H7 (cell line): ENCODE measurements at regions not wholly inside any gene's neighbourhood (a gene's known extent, or its start where the extent isn't known, plus 50 kb on each side); places are given as distances from the start of the nearest gene placed in this dataset.

Experiments
- DNase-seq: peaks from one replicate; pipeline ENCODE4 v3.0.0; 2012
- H3K27me3 ChIP-seq: 2 replicates; pipeline ENCODE4 v1.6.0; 2011; ENCODE audit warnings: mild to moderate bottlenecking, low read length; ENCODE audit not compliant: control insufficient read depth, insufficient read depth
- H3K36me3 ChIP-seq: replicated peaks from 2 replicates; pipeline ENCODE4 v1.5.1; 2011; ENCODE audit warnings: low read length; ENCODE audit not compliant: control insufficient read depth, insufficient read depth
- H3K4me3 ChIP-seq: 2 replicates; pipeline ENCODE4 v1.5.1; 2011; ENCODE audit warnings: low read depth, mild to moderate bottlenecking, control low read depth, low read length, moderate library complexity; ENCODE audit not compliant: insufficient read depth

GRCh38 chr3:24965706-24966385 is 462.2 kb upstream of the RARB start:
- H3K36me3 ChIP-seq: no peaks in the 10 kb centered on the region
- no peak for DNase-seq
- H3K27me3 ChIP-seq: peaks cover 5% of the 10 kb centered on the region; the same call in 1 of the 2 replicates
- no peak overlapping the region for H3K4me3 ChIP-seq

GRCh38 chr3:24968036-24968435 is 460.0 kb upstream of the RARB start:
- Histone ChIP-seq H3K4me3 (no peak overlapping the region), H3K36me3 (no peaks in the 10 kb centered on the region), H3K27me3 (peaks cover 5% of the 10 kb centered on the region; the same call in 1 of the 2 replicates)
- DNase-seq: no peak

GRCh38 chr3:24972491-24972890 is 455.6 kb upstream of the RARB start:
- H3K36me3 ChIP-seq: no peaks in the 10 kb centered on the region
- peaks cover under 1% of the 10 kb centered on the region; the same call in 1 of the 2 replicates for H3K27me3 ChIP-seq
- no peak for DNase-seq
- H3K4me3 ChIP-seq: no peak overlapping the region

GRCh38 chr3:24981309-24981708 is 446.8 kb upstream of the RARB start:
- Histone ChIP-seq H3K4me3 (no peak overlapping the region), H3K27me3 (no peaks in the 10 kb centered on the region), H3K36me3 (no peaks in the 10 kb centered on the region)
- DNase-seq: no peak

- no peak for DNase-seq
- Histone ChIP-seq H3K36me3 (no peaks in the 10 kb centered on the region), H3K27me3 (no peaks in the 10 kb centered on the region), H3K4me3 (no peak overlapping the region)
Measured at GRCh38 chr3:24981924-24982323, 446.1 kb upstream of the RARB start.

- Histone ChIP-seq H3K4me3 (no peak overlapping the region), H3K27me3 (no peaks in the 10 kb centered on the region), H3K36me3 (no peaks in the 10 kb centered on the region)
- DNase-seq: no peak
Measured at GRCh38 chr3:24985668-24986067, 442.4 kb upstream of the RARB start.

- no peaks in the 10 kb centered on the region for H3K36me3 ChIP-seq
- no peak overlapping the region for H3K4me3 ChIP-seq
- peak; percentile 3 for DNase-seq
- no peaks in the 10 kb centered on the region for H3K27me3 ChIP-seq
Measured at GRCh38 chr3:24986612-24987011, 441.5 kb upstream of the RARB start.

- DNase-seq: no peak
- no peaks in the 10 kb centered on the region for H3K36me3 ChIP-seq
- no peak overlapping the region for H3K4me3 ChIP-seq
Measured at GRCh38 chr3:24999357-24999756, 428.7 kb upstream of the RARB start.

GRCh38 chr3:25000971-25001591 is 427.0 kb upstream of the RARB start:
- H3K4me3 ChIP-seq: no peak overlapping the region
- H3K36me3 ChIP-seq: no peaks in the 10 kb centered on the region
- no peaks in the 10 kb centered on the region for H3K27me3 ChIP-seq
- DNase-seq: no peak

More at GRCh38 chr3:24999357-24999756, 428.7 kb upstream of the RARB start:
- no peaks in the 10 kb centered on the region for H3K27me3 ChIP-seq

- DNase-seq: no peak
- Histone ChIP-seq H3K36me3 (no peaks in the 10 kb centered on the region), H3K4me3 (no peak overlapping the region), H3K27me3 (no peaks in the 10 kb centered on the region)
Measured at GRCh38 chr3:25002052-25002451, 426.0 kb upstream of the RARB start.

- no peaks in the 10 kb centered on the region for H3K27me3 ChIP-seq
- no peak for DNase-seq
- H3K4me3 ChIP-seq: no peak overlapping the region
- no peaks in the 10 kb centered on the region for H3K36me3 ChIP-seq
Measured at GRCh38 chr3:25007974-25008658, 419.9 kb upstream of the RARB start.

GRCh38 chr3:25009665-25010064 is 418.4 kb upstream of the RARB start:
- no peak for DNase-seq
- Histone ChIP-seq H3K27me3 (no peaks in the 10 kb centered on the region), H3K4me3 (no peak overlapping the region), H3K36me3 (no peaks in the 10 kb centered on the region)

- Histone ChIP-seq H3K27me3 (no peaks in the 10 kb centered on the region), H3K4me3 (no peak overlapping the region), H3K36me3 (no peaks in the 10 kb centered on the region)
- no peak for DNase-seq
Measured at GRCh38 chr3:25015599-25015998, 412.5 kb upstream of the RARB start.

GRCh38 chr3:25018909-25019308 is 409.2 kb upstream of the RARB start:
- Histone ChIP-seq H3K27me3 (no peaks in the 10 kb centered on the region), H3K36me3 (no peaks in the 10 kb centered on the region), H3K4me3 (no peak overlapping the region)
- DNase-seq: no peak

- H3K27me3 ChIP-seq: no peaks in the 10 kb centered on the region
- no peak overlapping the region for H3K4me3 ChIP-seq
- no peak for DNase-seq
- no peaks in the 10 kb centered on the region for H3K36me3 ChIP-seq
Measured at GRCh38 chr3:25019506-25019905, 408.6 kb upstream of the RARB start.
